PC-9 (cell line): ENCODE measurements at regions not wholly inside any gene's neighbourhood (a gene's known extent, or its start where the extent isn't known, plus 50 kb on each side); places are given as distances from the start of the nearest gene placed in this dataset.

Source experiments
- BruUV-seq: library from RNA; stranded (reverse); fragments of 400-500 nt; replicated peaks from 2 replicates; lab custom pipeline; 2021; lab: Mats Ljungman, UMichigan
- CTCF ChIA-PET: fragments of 300-600 bp; sonication (Branson Sonifier 250); formaldehyde crosslinking; loops from one replicate; lab custom pipeline; 2022; ENCODE audit warnings: antibody characterized with exemption; lab: Charles Lee
- POLR2A ChIA-PET: fragments of 300-600 bp; sonication (Branson Sonifier 250); formaldehyde crosslinking; loops from one replicate; lab custom pipeline; 2022; ENCODE audit warnings: antibody characterized with exemption; ENCODE audit not compliant: unreplicated experiment; lab: Charles Lee
- DNase-seq, 2 experiments: peaks; one replicate each; pipeline versions ENCODE4 v3.0.0 to v3.0.0-alpha.2; 2015 to 2022; ENCODE audit warnings: mixed read lengths in 1 of 2
- H2AFZ ChIP-seq: fragments of 200-600 bp; sonication (generic); 2 replicates; pipeline ENCODE4 v1.8.1; 2017; ENCODE audit warnings: antibody characterized with exemption
- H3F3A ChIP-seq: fragments of 200-600 bp; sonication (generic); 2 replicates; pipeline ENCODE4 v1.8.1; 2017; ENCODE audit warnings: antibody characterized with exemption, mild to moderate bottlenecking, low read depth; ENCODE audit not compliant: insufficient read depth
- H3K27ac ChIP-seq: fragments of 200-600 bp; sonication (generic); 2 replicates; pipeline ENCODE4 v1.6.1; 2016; ENCODE audit warnings: mixed run types
- H3K27me3 ChIP-seq: fragments of 200-600 bp; sonication (generic); 2 replicates; pipeline ENCODE4 v1.6.1; 2016; ENCODE audit warnings: low read depth, mixed run types; ENCODE audit not compliant: insufficient read depth
- H3K36me3 ChIP-seq: fragments of 200-600 bp; sonication (generic); 2 replicates; pipeline ENCODE4 v1.6.1; 2016; ENCODE audit warnings: low read depth, mixed run types
- H3K4me1 ChIP-seq: fragments of 200-600 bp; sonication (generic); replicated peaks from 2 replicates; pipeline ENCODE4 v1.6.1; 2016; ENCODE audit warnings: mixed run types; ENCODE audit not compliant: insufficient read depth
- H3K4me2 ChIP-seq: fragments of 200-600 bp; sonication (generic); 2 replicates; pipeline ENCODE4 v1.6.1; 2017; ENCODE audit warnings: mixed run types
- H3K4me3 ChIP-seq: fragments of 200-600 bp; sonication (generic); 2 replicates; pipeline ENCODE4 v1.6.1; 2016; ENCODE audit warnings: mixed run types
- H3K79me2 ChIP-seq: fragments of 200-600 bp; sonication (generic); 2 replicates; pipeline ENCODE4 v1.6.1; 2017; ENCODE audit warnings: low read depth, mixed run types
- H3K9me2 ChIP-seq: fragments of 200-600 bp; sonication (generic); 2 replicates; pipeline ENCODE4 v1.8.1; 2017; ENCODE audit warnings: mild to moderate bottlenecking; ENCODE audit not compliant: insufficient read depth
- H3K9me3 ChIP-seq: fragments of 200-600 bp; sonication (generic); 2 replicates; pipeline ENCODE4 v1.8.1; 2016; ENCODE audit warnings: low read depth; ENCODE audit not compliant: insufficient read depth
- H4K20me1 ChIP-seq: fragments of 200-600 bp; sonication (generic); 2 replicates; pipeline ENCODE4 v1.8.1; 2017; ENCODE audit not compliant: insufficient read depth
- EZH2 ChIP-seq: fragments of 200-600 bp; sonication (generic); IDR thresholded peaks from 2 replicates; pipeline ENCODE4 v1.8.0; 2017; ENCODE audit warnings: antibody characterized with exemption, low read depth
- intact Hi-C: fragments of 100-400 bp; cut with micrococcal nuclease; formaldehyde crosslinking; loops from one replicate; pipeline ENCODE4 v1.10.0; 2022; ENCODE audit not compliant: unreplicated experiment
- TF ChIP-seq, protein P1 (sequence below): fragments of 200-600 bp; sonication (generic); conservative IDR thresholded peaks from 2 replicates; pipeline ENCODE4 v1.6.1; 2017; ENCODE audit warnings: mixed run types, antibody characterized with exemption, mild to moderate bottlenecking, moderate library complexity

DNA sequence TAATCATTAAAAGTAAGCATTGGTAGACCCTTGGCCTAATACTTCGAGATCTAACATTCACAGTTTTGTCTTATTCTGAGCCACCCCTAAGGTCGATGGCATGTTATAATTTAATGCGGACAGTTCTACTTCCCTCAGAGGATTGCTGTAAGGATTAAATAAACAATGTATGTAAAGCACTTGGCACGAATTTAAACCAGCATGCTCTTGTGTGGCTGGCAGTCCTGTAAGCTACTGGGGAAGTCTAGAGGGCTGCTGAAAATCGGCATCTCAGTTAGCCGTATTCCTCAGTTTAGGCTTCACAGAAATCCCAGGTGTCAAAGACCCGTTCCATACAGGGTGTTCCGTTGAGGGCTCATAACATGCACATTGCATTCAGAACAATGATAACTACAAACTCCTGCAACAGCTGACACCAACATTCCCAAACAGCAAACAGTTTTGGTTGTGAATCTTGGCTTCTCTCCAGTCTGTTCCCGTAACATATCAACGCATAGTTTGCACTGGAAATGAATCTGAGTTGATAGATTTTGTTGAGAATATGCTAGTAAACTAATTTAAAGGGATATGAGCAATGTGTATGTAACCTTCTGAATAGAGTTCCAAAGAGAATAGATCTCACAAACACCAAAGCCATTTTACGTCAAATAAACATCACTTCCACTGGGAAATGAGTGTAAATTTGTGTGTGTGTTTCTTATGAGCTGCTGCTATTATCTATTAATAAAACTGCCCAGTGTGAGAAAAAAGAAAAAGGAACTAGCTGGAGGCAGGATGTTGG, 52.2 kb upstream of the ACKR3 start:
- H3F3A ChIP-seq, result no peaks in the 10 kb centered on the region
- CTCF ChIA-PET, result no interaction called here
- H3K9me2 ChIP-seq, result no peaks in the 10 kb centered on the region
- POLR2A ChIA-PET, result no interaction called here
- no peak overlapping the region for H3K4me2 ChIP-seq
- no peaks in the 10 kb centered on the region for H3K4me1 ChIP-seq
- no peak overlapping the region for H3K4me3 ChIP-seq
- no peaks in the 10 kb centered on the region for H3K36me3 ChIP-seq
- DNase-seq, result no peak
- no TSS peak for BruUV-seq
- H2AFZ ChIP-seq, result no peak overlapping the region
- H4K20me1 ChIP-seq, result no peaks in the 10 kb centered on the region
- peaks cover 30% of the 10 kb centered on the region for H3K27me3 ChIP-seq
- H3K9me3 ChIP-seq, result no peaks in the 10 kb centered on the region
- no peak overlapping the region for H3K27ac ChIP-seq
- H3K79me2 ChIP-seq, result no peaks in the 10 kb centered on the region
- intact Hi-C loops, result no loop called here
- no peak for TF ChIP-seq EZH2
- TF ChIP-seq, protein P1, sequence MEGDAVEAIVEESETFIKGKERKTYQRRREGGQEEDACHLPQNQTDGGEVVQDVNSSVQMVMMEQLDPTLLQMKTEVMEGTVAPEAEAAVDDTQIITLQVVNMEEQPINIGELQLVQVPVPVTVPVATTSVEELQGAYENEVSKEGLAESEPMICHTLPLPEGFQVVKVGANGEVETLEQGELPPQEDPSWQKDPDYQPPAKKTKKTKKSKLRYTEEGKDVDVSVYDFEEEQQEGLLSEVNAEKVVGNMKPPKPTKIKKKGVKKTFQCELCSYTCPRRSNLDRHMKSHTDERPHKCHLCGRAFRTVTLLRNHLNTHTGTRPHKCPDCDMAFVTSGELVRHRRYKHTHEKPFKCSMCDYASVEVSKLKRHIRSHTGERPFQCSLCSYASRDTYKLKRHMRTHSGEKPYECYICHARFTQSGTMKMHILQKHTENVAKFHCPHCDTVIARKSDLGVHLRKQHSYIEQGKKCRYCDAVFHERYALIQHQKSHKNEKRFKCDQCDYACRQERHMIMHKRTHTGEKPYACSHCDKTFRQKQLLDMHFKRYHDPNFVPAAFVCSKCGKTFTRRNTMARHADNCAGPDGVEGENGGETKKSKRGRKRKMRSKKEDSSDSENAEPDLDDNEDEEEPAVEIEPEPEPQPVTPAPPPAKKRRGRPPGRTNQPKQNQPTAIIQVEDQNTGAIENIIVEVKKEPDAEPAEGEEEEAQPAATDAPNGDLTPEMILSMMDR, result no peak
